ENCODE measurements at regions not wholly inside any gene's neighbourhood (a gene's known extent, or its start where the extent isn't known, plus 50 kb on each side); places are given as distances from the start of the nearest gene placed in this dataset.

GRCh38 chr11:131253142-131253655, 117.2 kb upstream of the NTM start:
- TF ChIP-seq CEBPB (IDR thresholded peaks at IDR 0.05; ENCODE audit: low read depth) (no peak), ZFX (IDR thresholded peaks at IDR 0.05) (no peak)
- ATAC-seq (no peak), DNase-seq (ENCODE audit: low read depth, low spot score) (no peak)
- POLR2A ChIA-PET: no interaction called here
- no peaks in the 10 kb centered on the region for H4K20me1 ChIP-seq (ENCODE audit: insufficient read depth)
- H3K9me2 ChIP-seq (ENCODE audit: insufficient read depth): no peaks in the 10 kb centered on the region
- no peaks in the 10 kb centered on the region for H3K79me2 ChIP-seq (ENCODE audit: insufficient read depth, low read length)
- RAD21 ChIA-PET (ENCODE audit: low non-redundant PET in 1 of 2, low total read pairs in 2 of 2, uncharacterized antibody in 2 of 2, unreplicated experiment in 2 of 2): no interaction called here
- no peak overlapping the region for H3K4me2 ChIP-seq (ENCODE audit: low read length)
- no peak overlapping the region for H3K4me3 ChIP-seq (replicated peaks in 1 of 2; ENCODE audit: low read depth in 1 of 2, low read length in 2 of 2)
- CTCF ChIA-PET: no interaction called here
- no TSS peak for BruUV-seq (replicated peaks)
- H3K4me1 ChIP-seq (ENCODE audit: control insufficient read depth in 1 of 2, insufficient read depth in 2 of 2, low read length in 2 of 2): no peaks in the 10 kb centered on the region
- H2AFZ ChIP-seq (ENCODE audit: low read depth, low read length, poor library complexity, severe bottlenecking): no peak overlapping the region
- no peak overlapping the region for H3K27ac ChIP-seq (ENCODE audit: low read depth, low read length)
- intact Hi-C loops (cut with micrococcal nuclease): no loop called here
- no peaks in the 10 kb centered on the region for H3K36me3 ChIP-seq (ENCODE audit: control insufficient read depth in 1 of 2, insufficient read depth in 2 of 2, low read length in 2 of 2)
- no peak overlapping the region for H3K9ac ChIP-seq (ENCODE audit: low read length)
- peaks cover 0 to 3% of the 10 kb centered on the region in 2 experiments; a peak in 1 of 4 replicates for H3K9me3 ChIP-seq (ENCODE audit: control insufficient read depth in 1 of 2, insufficient read depth in 1 of 2, low read depth in 1 of 2, low read length in 2 of 2)
- no peaks in the 10 kb centered on the region for H3K27me3 ChIP-seq (ENCODE audit: insufficient read depth, low read length)

- CTCF ChIA-PET: no interaction called here
- BruUV-seq (replicated peaks): no TSS peak
- POLR2A ChIA-PET: no interaction called here
- no peaks in the 10 kb centered on the region for H3K9me2 ChIP-seq (ENCODE audit: insufficient read depth)
- H2AFZ ChIP-seq (ENCODE audit: low read depth, low read length, poor library complexity, severe bottlenecking): no peak overlapping the region
- no peaks in the 10 kb centered on the region for H3K4me1 ChIP-seq (ENCODE audit: control insufficient read depth in 1 of 2, insufficient read depth in 2 of 2, low read length in 2 of 2)
- H3K4me3 ChIP-seq (replicated peaks in 1 of 2; ENCODE audit: low read depth in 1 of 2, low read length in 2 of 2): no peak overlapping the region
- ATAC-seq (no peak), DNase-seq (ENCODE audit: low read depth, low spot score) (no peak)
- no peaks in the 10 kb centered on the region for H3K79me2 ChIP-seq (ENCODE audit: insufficient read depth, low read length)
- RAD21 ChIA-PET (ENCODE audit: low non-redundant PET in 1 of 2, low total read pairs in 2 of 2, uncharacterized antibody in 2 of 2, unreplicated experiment in 2 of 2): no interaction called here
- no peak overlapping the region for H3K9ac ChIP-seq (ENCODE audit: low read length)
- H3K27ac ChIP-seq (ENCODE audit: low read depth, low read length): no peak overlapping the region
- H3K9me3 ChIP-seq (ENCODE audit: control insufficient read depth in 1 of 2, insufficient read depth in 1 of 2, low read depth in 1 of 2, low read length in 2 of 2): peaks cover 0 to 3% of the 10 kb centered on the region in 2 experiments; a peak in 1 of 4 replicates
- intact Hi-C loops (cut with micrococcal nuclease): no loop called here
- H3K4me2 ChIP-seq (ENCODE audit: low read length): no peak overlapping the region
- no peaks in the 10 kb centered on the region for H3K27me3 ChIP-seq (ENCODE audit: insufficient read depth, low read length)
- H4K20me1 ChIP-seq (ENCODE audit: insufficient read depth): no peaks in the 10 kb centered on the region
- TF ChIP-seq CEBPB (IDR thresholded peaks at IDR 0.05; ENCODE audit: low read depth) (no peak), FOSL1 (IDR thresholded peaks at IDR 0.05; ENCODE audit: low read depth) (no peak), CBX3 (IDR thresholded peaks at IDR 0.05; ENCODE audit: low read depth) (no peak), EGR1 (IDR thresholded peaks at IDR 0.05; ENCODE audit: low read depth) (no peak), RAD21 (IDR thresholded peaks at IDR 0.05; ENCODE audit: low read depth) (no peak), JUND (IDR thresholded peaks at IDR 0.05) (no peak), CTCF (IDR thresholded peaks at IDR 0.05 in 2 of 3, conservative IDR thresholded peaks at IDR 0.05 in 1 of 3; ENCODE audit: borderline replicate concordance in 1 of 3, insufficient read depth in 1 of 3, low read depth in 2 of 3, low read length in 2 of 3) (no peak), ELF1 (IDR thresholded peaks at IDR 0.05; ENCODE audit: borderline replicate concordance, low read depth) (no peak), EZH2phosphoT487 (IDR thresholded peaks at IDR 0.05; ENCODE audit: borderline replicate concordance) (no peak), SIN3A (IDR thresholded peaks at IDR 0.05; ENCODE audit: low read depth) (no peak), ZBTB33 (IDR thresholded peaks at IDR 0.05; ENCODE audit: extremely low read depth, insufficient replicate concordance, low read length) (no peak), MAX (IDR thresholded peaks at IDR 0.05) (no peak)
- H3K36me3 ChIP-seq (ENCODE audit: control insufficient read depth in 1 of 2, insufficient read depth in 2 of 2, low read length in 2 of 2): no peaks in the 10 kb centered on the region
These were observed 116.7 kb upstream of the NTM start for GRCh38 chr11:131253656-131254151.
